HCT116 (cell line): ENCODE measurements at regions not wholly inside any gene's neighbourhood (a gene's known extent, or its start where the extent isn't known, plus 50 kb on each side); places are given as distances from the start of the nearest gene placed in this dataset.

Source experiments
- ATAC-seq: fragments of 200-7000 bp; cut with Tn5 transposase; 2 replicates; pipeline ENCODE4 v1.9.1; 2020; ENCODE audit warnings: mild to moderate bottlenecking, moderate library complexity
- BruUV-seq: library from RNA; stranded (reverse); fragments of 400-500 nt; replicated peaks from 2 replicates; lab custom pipeline; 2021; lab: Mats Ljungman, UMichigan
- CTCF ChIA-PET: fragments of 300-600 bp; sonication (Branson Sonifier 250); formaldehyde crosslinking; loops from one replicate; lab custom pipeline; 2021; ENCODE audit warnings: antibody characterized with exemption; lab: Charles Lee
- POLR2A ChIA-PET: fragments of 300-600, 350-600 bp; sonication (Branson Sonifier 250); formaldehyde crosslinking; loops from one replicate; lab custom pipeline; 2021; ENCODE audit warnings: antibody characterized with exemption; lab: Charles Lee
- RAD21 ChIA-PET, 2 experiments: fragments of 300-600 bp; sonication (Branson Sonifier 250); formaldehyde crosslinking; loops; one replicate each; lab custom pipeline; 2023; ENCODE audit warnings: low total read pairs in 2 of 2; ENCODE audit not compliant: uncharacterized antibody in 2 of 2, unreplicated experiment in 2 of 2, low non-redundant PET in 1 of 2; lab: Charles Lee
- DNase-seq: peaks from one replicate; pipeline ENCODE4 v3.0.0-alpha.2; 2010; ENCODE audit warnings: low read depth, low spot score
- H2AFZ ChIP-seq: fragments of 200-600 bp; shearing (Covaris generic), sonication (generic); 2 replicates; pipeline ENCODE4 v1.6.1; 2017; ENCODE audit warnings: low read depth, mixed run types, mixed read lengths, antibody characterized with exemption, low read length; ENCODE audit not compliant: poor library complexity, severe bottlenecking
- H3K27ac ChIP-seq: 2 replicates; pipeline ENCODE4 v1.5.1; 2012; ENCODE audit warnings: low read depth, low read length
- H3K27me3 ChIP-seq: fragments of 200-600 bp; sonication (generic); 2 replicates; pipeline ENCODE4 v1.6.1; 2016; ENCODE audit warnings: mixed run types, low read length, mixed read lengths; ENCODE audit not compliant: insufficient read depth
- H3K36me3 ChIP-seq, 2 experiments: fragments of 200-500 bp in 1 of 2; fragments of 200-600 bp in 1 of 2; sonication (Bioruptor generic) in 1 of 2; sonication (generic) in 1 of 2; 2 replicates each; pipeline versions ENCODE4 v1.5.1 to v1.6.1; 2014 to 2016; ENCODE audit warnings: low read length in 2 of 2, inconsistent platforms in 1 of 2, mixed read lengths in 1 of 2, mixed run types in 1 of 2; ENCODE audit not compliant: insufficient read depth in 2 of 2, control insufficient read depth in 1 of 2
- H3K4me1 ChIP-seq, 2 experiments: fragments of 200-600 bp in 1 of 2; sonication (generic) in 1 of 2; 2 replicates each; pipeline versions ENCODE4 v1.5.1 to v1.6.1; 2012 to 2017; ENCODE audit warnings: low read length in 2 of 2, inconsistent platforms in 1 of 2, mild to moderate bottlenecking in 1 of 2, mixed read lengths in 1 of 2, mixed run types in 1 of 2, moderate library complexity in 1 of 2; ENCODE audit not compliant: insufficient read depth in 2 of 2, control insufficient read depth in 1 of 2
- H3K4me2 ChIP-seq: fragments of 200-600 bp; sonication (generic); 2 replicates; pipeline ENCODE4 v1.6.1; 2017; ENCODE audit warnings: mixed run types, low read length, mixed read lengths
- H3K4me3 ChIP-seq, 2 experiments: fragments of 200-600 bp in 1 of 2; sonication (generic) in 1 of 2; replicated peaks in 1 of 2; 2 replicates each; pipeline ENCODE4 v1.5.1; 2011 to 2016; ENCODE audit warnings: low read length in 2 of 2, control low read depth in 1 of 2, low read depth in 1 of 2, mild to moderate bottlenecking in 1 of 2, mixed read lengths in 1 of 2, mixed run types in 1 of 2
- H3K79me2 ChIP-seq: fragments of 200-600 bp; sonication (generic); 2 replicates; pipeline ENCODE4 v1.6.1; 2017; ENCODE audit warnings: mild to moderate bottlenecking, mixed run types, low read length, moderate library complexity, mixed read lengths; ENCODE audit not compliant: insufficient read depth
- H3K9ac ChIP-seq: fragments of 200-600 bp; sonication (generic); 2 replicates; pipeline ENCODE4 v1.6.1; 2016; ENCODE audit warnings: low read length, mixed read lengths
- H3K9me2 ChIP-seq: fragments of 200-600 bp; sonication (generic), shearing (Covaris generic); 2 replicates; pipeline ENCODE4 v1.6.1; 2017; ENCODE audit warnings: mixed run types, mild to moderate bottlenecking, moderate library complexity; ENCODE audit not compliant: insufficient read depth
- H3K9me3 ChIP-seq, 2 experiments: fragments of 200-500 bp in 1 of 2; fragments of 200-600 bp in 1 of 2; sonication (Bioruptor generic) in 1 of 2; sonication (generic) in 1 of 2; 2 replicates each; pipeline ENCODE4 v1.6.1; 2014 to 2017; ENCODE audit warnings: low read length in 2 of 2, mixed read lengths in 2 of 2, inconsistent platforms in 1 of 2, low read depth in 1 of 2, mild to moderate bottlenecking in 1 of 2, mixed run types in 1 of 2, moderate library complexity in 1 of 2; ENCODE audit not compliant: control insufficient read depth in 1 of 2, insufficient read depth in 1 of 2
- H4K20me1 ChIP-seq: fragments of 200-600 bp; sonication (generic), shearing (Covaris generic); 2 replicates; pipeline ENCODE4 v1.6.1; 2017; ENCODE audit warnings: mixed run types, mild to moderate bottlenecking, moderate library complexity; ENCODE audit not compliant: insufficient read depth
- ELF1 ChIP-seq: IDR thresholded peaks from 2 replicates; pipeline ENCODE4 v1.6.1; 2012; ENCODE audit warnings: low read depth, borderline replicate concordance
- EZH2 ChIP-seq: fragments of 200-600 bp; sonication (generic); IDR thresholded peaks from 2 replicates; pipeline ENCODE4 v1.6.1; 2017; ENCODE audit warnings: antibody characterized with exemption, mixed run types
- FOSL1 ChIP-seq: IDR thresholded peaks from 2 replicates; pipeline ENCODE4 v1.6.1; 2012; ENCODE audit warnings: low read depth
- RAD21 ChIP-seq: IDR thresholded peaks from 2 replicates; pipeline ENCODE4 v1.6.1; 2012; ENCODE audit warnings: low read depth, mild to moderate bottlenecking
- SRF ChIP-seq: IDR thresholded peaks from 2 replicates; pipeline ENCODE4 v1.6.1; 2012; ENCODE audit warnings: low read depth
- TCF7L2 ChIP-seq: IDR thresholded peaks from 2 replicates; pipeline ENCODE4 v1.7.0; 2011; ENCODE audit warnings: borderline replicate concordance, inconsistent platforms; ENCODE audit not compliant: insufficient read depth, insufficient read length; ENCODE audit errors: extremely low read depth
- YY1 ChIP-seq: IDR thresholded peaks from 2 replicates; pipeline ENCODE4 v1.6.1; 2011; ENCODE audit warnings: low read length, low read depth, moderate library complexity, mild to moderate bottlenecking; ENCODE audit not compliant: insufficient replicate concordance; ENCODE audit errors: extremely low read depth
- ZFX ChIP-seq: fragments of 450-650 bp; IDR thresholded peaks from 2 replicates; pipeline ENCODE4 v1.6.1; 2017
- intact Hi-C: fragments of 100-400 bp; cut with micrococcal nuclease; formaldehyde crosslinking; loops from 2 replicates; pipeline ENCODE4 v1.10.0; 2022
- TF ChIP-seq, protein P1 (sequence below): IDR thresholded peaks from 2 replicates; pipeline ENCODE4 v1.6.1; 2011; ENCODE audit warnings: mild to moderate bottlenecking, low read length, moderate library complexity; ENCODE audit not compliant: insufficient replicate concordance; ENCODE audit errors: extremely low read depth
- TF ChIP-seq, protein P2 (sequence below): IDR thresholded peaks from 2 replicates; pipeline ENCODE4 v1.6.1; 2012
- TF ChIP-seq, protein P3 (sequence below), 3 experiments: fragments of 200-600 bp in 1 of 3; sonication (generic) in 1 of 3; IDR thresholded peaks in 2 of 3; conservative IDR thresholded peaks in 1 of 3; 2 replicates each; pipeline ENCODE4 v1.5.1; 2012 to 2017; ENCODE audit warnings: low read depth in 2 of 3, low read length in 2 of 3, antibody characterized with exemption in 1 of 3, borderline replicate concordance in 1 of 3, control low read depth in 1 of 3, mild to moderate bottlenecking in 1 of 3, mixed read lengths in 1 of 3, mixed run types in 1 of 3, moderate library complexity in 1 of 3; ENCODE audit not compliant: insufficient read depth in 1 of 3
- TF ChIP-seq, protein P4 (sequence below): IDR thresholded peaks from 2 replicates; pipeline ENCODE4 v1.6.1; 2012

DNA sequence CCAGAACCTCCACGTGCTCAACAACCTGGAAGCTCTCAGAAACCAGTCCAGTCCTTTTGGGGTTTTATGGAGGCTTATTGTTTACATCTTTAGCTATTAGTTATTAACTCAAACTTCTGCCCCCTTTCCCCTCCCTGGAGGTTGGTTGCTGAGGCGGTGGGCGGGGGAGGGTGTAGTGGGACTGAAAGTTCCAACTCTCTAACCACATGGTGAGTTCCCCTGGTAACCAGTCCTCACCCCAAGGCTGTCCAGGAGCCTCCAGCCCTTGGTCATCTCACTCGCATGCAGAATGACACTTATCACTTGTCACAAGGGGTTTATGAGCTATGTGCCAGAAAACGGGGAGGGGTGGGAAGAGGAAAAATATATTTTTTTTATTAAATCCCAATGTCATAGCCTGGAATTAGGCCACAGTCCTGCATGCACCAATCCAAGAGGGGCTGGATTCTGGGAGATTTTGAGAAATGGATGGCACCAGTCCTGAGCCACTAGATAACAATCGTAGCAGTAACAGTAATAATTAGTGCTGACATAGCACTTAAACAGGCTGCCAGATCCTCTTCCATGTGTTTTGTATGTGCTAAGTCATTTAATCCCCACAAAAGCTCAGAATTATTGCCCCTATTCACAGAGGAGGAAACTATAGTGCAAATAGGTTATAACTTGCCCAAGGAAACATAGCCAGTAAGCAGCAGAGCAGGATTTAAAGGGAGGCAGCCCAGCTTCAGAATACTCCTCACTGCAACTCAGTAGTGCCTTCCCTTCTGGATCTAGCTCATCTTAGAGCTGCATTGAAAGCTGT lies 85.7 kb downstream of the CRYGS start (continued):
- TF ChIP-seq, protein P1, sequence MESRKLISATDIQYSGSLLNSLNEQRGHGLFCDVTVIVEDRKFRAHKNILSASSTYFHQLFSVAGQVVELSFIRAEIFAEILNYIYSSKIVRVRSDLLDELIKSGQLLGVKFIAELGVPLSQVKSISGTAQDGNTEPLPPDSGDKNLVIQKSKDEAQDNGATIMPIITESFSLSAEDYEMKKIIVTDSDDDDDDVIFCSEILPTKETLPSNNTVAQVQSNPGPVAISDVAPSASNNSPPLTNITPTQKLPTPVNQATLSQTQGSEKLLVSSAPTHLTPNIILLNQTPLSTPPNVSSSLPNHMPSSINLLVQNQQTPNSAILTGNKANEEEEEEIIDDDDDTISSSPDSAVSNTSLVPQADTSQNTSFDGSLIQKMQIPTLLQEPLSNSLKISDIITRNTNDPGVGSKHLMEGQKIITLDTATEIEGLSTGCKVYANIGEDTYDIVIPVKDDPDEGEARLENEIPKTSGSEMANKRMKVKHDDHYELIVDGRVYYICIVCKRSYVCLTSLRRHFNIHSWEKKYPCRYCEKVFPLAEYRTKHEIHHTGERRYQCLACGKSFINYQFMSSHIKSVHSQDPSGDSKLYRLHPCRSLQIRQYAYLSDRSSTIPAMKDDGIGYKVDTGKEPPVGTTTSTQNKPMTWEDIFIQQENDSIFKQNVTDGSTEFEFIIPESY = no peak
- TF ChIP-seq ELF1 (no peak), SRF (no peak)
- TF ChIP-seq, protein P2, sequence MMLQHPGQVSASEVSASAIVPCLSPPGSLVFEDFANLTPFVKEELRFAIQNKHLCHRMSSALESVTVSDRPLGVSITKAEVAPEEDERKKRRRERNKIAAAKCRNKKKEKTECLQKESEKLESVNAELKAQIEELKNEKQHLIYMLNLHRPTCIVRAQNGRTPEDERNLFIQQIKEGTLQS = no peak

DNA sequence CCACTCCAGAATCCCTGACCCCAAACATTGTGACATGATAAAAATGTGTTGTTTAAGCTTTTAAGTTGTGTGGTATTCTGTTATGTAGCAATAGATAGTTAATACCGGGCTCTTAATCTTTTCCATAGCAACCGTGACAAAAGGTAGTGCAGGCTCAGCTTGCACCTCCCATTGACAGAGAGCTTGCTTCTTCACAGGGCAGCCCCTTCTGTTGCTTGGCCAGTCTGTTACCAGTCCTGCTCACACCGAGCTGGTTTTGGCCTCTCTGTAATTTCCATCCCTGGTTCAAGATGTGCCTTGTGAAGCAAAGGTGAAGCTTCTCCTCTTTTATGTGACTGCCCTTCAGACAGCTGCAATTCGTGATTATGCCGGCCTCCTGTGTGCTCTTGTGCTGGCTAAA lies 86.9 kb downstream of the CRYGS start:
- no peaks in the 10 kb centered on the region for H4K20me1 ChIP-seq
- no peak overlapping the region for H3K4me3 ChIP-seq
- no peaks in the 10 kb centered on the region for H3K36me3 ChIP-seq
- no peaks in the 10 kb centered on the region for H3K79me2 ChIP-seq
- POLR2A ChIA-PET = no interaction called here
- H2AFZ ChIP-seq = no peak overlapping the region
- RAD21 ChIA-PET = no interaction called here
- no peak overlapping the region for H3K9ac ChIP-seq
- no peak for TF ChIP-seq RAD21
- TF ChIP-seq SRF = no peak
- TF ChIP-seq EZH2 = no peak
- TF ChIP-seq YY1 = no peak
- no peak for TF ChIP-seq ZFX
- TF ChIP-seq, protein P3, sequence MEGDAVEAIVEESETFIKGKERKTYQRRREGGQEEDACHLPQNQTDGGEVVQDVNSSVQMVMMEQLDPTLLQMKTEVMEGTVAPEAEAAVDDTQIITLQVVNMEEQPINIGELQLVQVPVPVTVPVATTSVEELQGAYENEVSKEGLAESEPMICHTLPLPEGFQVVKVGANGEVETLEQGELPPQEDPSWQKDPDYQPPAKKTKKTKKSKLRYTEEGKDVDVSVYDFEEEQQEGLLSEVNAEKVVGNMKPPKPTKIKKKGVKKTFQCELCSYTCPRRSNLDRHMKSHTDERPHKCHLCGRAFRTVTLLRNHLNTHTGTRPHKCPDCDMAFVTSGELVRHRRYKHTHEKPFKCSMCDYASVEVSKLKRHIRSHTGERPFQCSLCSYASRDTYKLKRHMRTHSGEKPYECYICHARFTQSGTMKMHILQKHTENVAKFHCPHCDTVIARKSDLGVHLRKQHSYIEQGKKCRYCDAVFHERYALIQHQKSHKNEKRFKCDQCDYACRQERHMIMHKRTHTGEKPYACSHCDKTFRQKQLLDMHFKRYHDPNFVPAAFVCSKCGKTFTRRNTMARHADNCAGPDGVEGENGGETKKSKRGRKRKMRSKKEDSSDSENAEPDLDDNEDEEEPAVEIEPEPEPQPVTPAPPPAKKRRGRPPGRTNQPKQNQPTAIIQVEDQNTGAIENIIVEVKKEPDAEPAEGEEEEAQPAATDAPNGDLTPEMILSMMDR (IDR thresholded peaks at IDR 0.05 in 2 of 3, conservative IDR thresholded peaks at IDR 0.05 in 1 of 3; ENCODE audit: borderline replicate concordance in 1 of 3, insufficient read depth in 1 of 3, low read depth in 2 of 3, low read length in 2 of 3) = no peak
- TF ChIP-seq, protein P4, sequence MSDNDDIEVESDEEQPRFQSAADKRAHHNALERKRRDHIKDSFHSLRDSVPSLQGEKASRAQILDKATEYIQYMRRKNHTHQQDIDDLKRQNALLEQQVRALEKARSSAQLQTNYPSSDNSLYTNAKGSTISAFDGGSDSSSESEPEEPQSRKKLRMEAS = no peak
- no peak for TF ChIP-seq TCF7L2
- TF ChIP-seq FOSL1 = no peak
- ATAC-seq (no peak), DNase-seq (no peak)
- peaks cover 2 to 11% of the 10 kb centered on the region in 2 experiments; a peak in 3 of 4 replicates for H3K4me1 ChIP-seq
- CTCF ChIA-PET = no interaction called here
- H3K27me3 ChIP-seq = peaks cover 36% of the 10 kb centered on the region; the same call in 1 of the 2 replicates
- H3K27ac ChIP-seq = no peak overlapping the region
- H3K9me3 ChIP-seq = no peaks in the 10 kb centered on the region
- no peaks in the 10 kb centered on the region for H3K9me2 ChIP-seq
- BruUV-seq = no TSS peak
- H3K4me2 ChIP-seq = no peak overlapping the region
- intact Hi-C loops = no loop called here
